ENCODE measurements at regions not wholly inside any gene's neighbourhood (a gene's known extent, or its start where the extent isn't known, plus 50 kb on each side); places are given as distances from the start of the nearest gene placed in this dataset.

- no peak for DNase-seq (ENCODE audit: low read depth)
Observed at GRCh38 chr2:19717446-19717845, 184.3 kb downstream of the TTC32 start.

- DNase-seq (ENCODE audit: low read depth) = no peak
Observed at GRCh38 chr2:19714926-19715325, 186.9 kb downstream of the TTC32 start.

GRCh38 chr2:19712850-19713249, 188.9 kb downstream of the TTC32 start:
- DNase-seq (ENCODE audit: low read depth) = no peak

GRCh38 chr2:19711470-19712372, 190.1 kb downstream of the TTC32 start:
- DNase-seq (ENCODE audit: low read depth) = no peak

GRCh38 chr2:19710230-19710629, 191.6 kb downstream of the TTC32 start:
- no peak for DNase-seq (ENCODE audit: low read depth)

GRCh38 chr2:19709553-19709952, 192.2 kb downstream of the TTC32 start:
- no peak for DNase-seq (ENCODE audit: low read depth)

GRCh38 chr2:19708776-19709175, 193.0 kb downstream of the TTC32 start:
- no peak for DNase-seq (ENCODE audit: low read depth)

GRCh38 chr2:19706332-19706731, 195.5 kb downstream of the TTC32 start:
- DNase-seq (ENCODE audit: low read depth) = no peak

GRCh38 chr2:19702267-19702666, 199.5 kb downstream of the TTC32 start:
- no peak for DNase-seq (ENCODE audit: low read depth)

GRCh38 chr2:19700861-19701585, 200.8 kb downstream of the TTC32 start:
- DNase-seq (ENCODE audit: low read depth) = no peak

- DNase-seq (ENCODE audit: low read depth) = no peak
Observed at GRCh38 chr2:19697131-19697530, 204.7 kb downstream of the TTC32 start.

- no peak for DNase-seq (ENCODE audit: low read depth)
Observed at GRCh38 chr2:19695706-19696105, 206.1 kb downstream of the TTC32 start.

GRCh38 chr2:19691892-19692291, 209.9 kb downstream of the TTC32 start:
- no peak for DNase-seq (ENCODE audit: low read depth)

- DNase-seq (ENCODE audit: low read depth) = no peak
Observed at GRCh38 chr2:19690429-19690828, 211.4 kb downstream of the TTC32 start.

- DNase-seq (ENCODE audit: low read depth) = no peak
Observed at GRCh38 chr2:19689646-19690168, 212.1 kb downstream of the TTC32 start.

GRCh38 chr2:19688059-19688458, 213.7 kb downstream of the TTC32 start:
- no peak for DNase-seq (ENCODE audit: low read depth)

GRCh38 chr2:19687017-19687659, 214.6 kb downstream of the TTC32 start:
- DNase-seq (ENCODE audit: low read depth) = no peak

- DNase-seq (ENCODE audit: low read depth) = no peak
Observed at GRCh38 chr2:19686439-19686838, 215.3 kb downstream of the TTC32 start.

- no peak for DNase-seq (ENCODE audit: low read depth)
Observed at GRCh38 chr2:19685731-19686130, 216.1 kb downstream of the TTC32 start.

GRCh38 chr2:19684516-19684915, 217.3 kb downstream of the TTC32 start:
- no peak for DNase-seq (ENCODE audit: low read depth)

- DNase-seq (ENCODE audit: low read depth) = no peak
Observed at GRCh38 chr2:19683556-19683955, 218.2 kb downstream of the TTC32 start.

- DNase-seq (ENCODE audit: low read depth) = no peak
Observed at GRCh38 chr2:19682493-19682892, 219.3 kb downstream of the TTC32 start.
